ENCODE measurements at regions not wholly inside any gene's neighbourhood (a gene's known extent, or its start where the extent isn't known, plus 50 kb on each side); places are given as distances from the start of the nearest gene placed in this dataset.
"Not testable (repeated sequence)": the region's sequence is repeated elsewhere in the genome, so short reads cannot be mapped to it uniquely, and the experiment has no call there.

- DNase-seq (ENCODE audit: low read depth) = no peak
Measured at GRCh38 chr4:14916554-14917297, 85.6 kb upstream of the CPEB2 start.

GRCh38 chr4:14917298-14917633 lies 85.0 kb upstream of the CPEB2 start:
- no peak for DNase-seq (ENCODE audit: low read depth)

GRCh38 chr4:14918336-14918735 lies 83.9 kb upstream of the CPEB2 start:
- DNase-seq (ENCODE audit: low read depth) = no peak

- DNase-seq (ENCODE audit: low read depth) = no peak
Measured at GRCh38 chr4:14919785-14920184, 82.5 kb upstream of the CPEB2 start.

GRCh38 chr4:14920237-14920636 lies 82.0 kb upstream of the CPEB2 start:
- DNase-seq (ENCODE audit: low read depth) = no peak

GRCh38 chr4:14920759-14921320 lies 81.4 kb upstream of the CPEB2 start:
- no peak for DNase-seq (ENCODE audit: low read depth)

- not testable (repeated sequence) for DNase-seq (ENCODE audit: low read depth)
Measured at GRCh38 chr4:14921781-14922180, 80.5 kb upstream of the CPEB2 start.

- no peak for DNase-seq (ENCODE audit: low read depth)
Measured at GRCh38 chr4:14924076-14924811, 78.0 kb upstream of the CPEB2 start.

GRCh38 chr4:14924812-14925344 lies 77.4 kb upstream of the CPEB2 start:
- no peak for DNase-seq (ENCODE audit: low read depth)

GRCh38 chr4:14925471-14925870 lies 76.8 kb upstream of the CPEB2 start:
- no peak for DNase-seq (ENCODE audit: low read depth)

- no peak for DNase-seq (ENCODE audit: low read depth)
Measured at GRCh38 chr4:14926368-14926767, 75.9 kb upstream of the CPEB2 start.

- DNase-seq (ENCODE audit: low read depth) = no peak
Measured at GRCh38 chr4:14928035-14928434, 74.2 kb upstream of the CPEB2 start.

GRCh38 chr4:14929669-14930068 lies 72.6 kb upstream of the CPEB2 start:
- DNase-seq (ENCODE audit: low read depth) = no peak

GRCh38 chr4:14934704-14935390 lies 67.4 kb upstream of the CPEB2 start:
- DNase-seq (ENCODE audit: low read depth) = no peak

- no peak for DNase-seq (ENCODE audit: low read depth)
Measured at GRCh38 chr4:14943749-14944148, 58.5 kb upstream of the CPEB2 start.

- no peak for DNase-seq (ENCODE audit: low read depth)
Measured at GRCh38 chr4:14952352-14952751, 49.9 kb upstream of the CPEB2 start.
